ENCODE measurements at regions not wholly inside any gene's neighbourhood (a gene's known extent, or its start where the extent isn't known, plus 50 kb on each side); places are given as distances from the start of the nearest gene placed in this dataset.

- no peak for DNase-seq (ENCODE audit: low read depth)
Observed at GRCh38 chr15:87349181-87349580, 907.4 kb downstream of the NTRK3 start.

- DNase-seq (ENCODE audit: low read depth): no peak
Observed at GRCh38 chr15:87348746-87349145, 907.8 kb downstream of the NTRK3 start.

GRCh38 chr15:87347806-87348515, 908.6 kb downstream of the NTRK3 start:
- no peak for DNase-seq (ENCODE audit: low read depth)

GRCh38 chr15:87345961-87346360, 910.6 kb downstream of the NTRK3 start:
- no peak for DNase-seq (ENCODE audit: low read depth)

GRCh38 chr15:87343966-87344365, 912.6 kb downstream of the NTRK3 start:
- no peak for DNase-seq (ENCODE audit: low read depth)

- DNase-seq (ENCODE audit: low read depth): no peak
Observed at GRCh38 chr15:87340370-87340769, 916.2 kb downstream of the NTRK3 start.

GRCh38 chr15:87326269-87326668, 930.3 kb downstream of the NTRK3 start:
- no peak for DNase-seq (ENCODE audit: low read depth)

- no peak for DNase-seq (ENCODE audit: low read depth)
Observed at GRCh38 chr15:87322870-87323269, 933.7 kb downstream of the NTRK3 start.

- DNase-seq (ENCODE audit: low read depth): no peak
Observed at GRCh38 chr15:87322265-87322664, 934.3 kb downstream of the NTRK3 start.

- DNase-seq (ENCODE audit: low read depth): no peak
Observed at GRCh38 chr15:87317900-87318299, 938.6 kb downstream of the NTRK3 start.

- DNase-seq (ENCODE audit: low read depth): no peak
Observed at GRCh38 chr15:87312221-87312620, 944.3 kb downstream of the NTRK3 start.

GRCh38 chr15:87300146-87300545, 956.4 kb downstream of the NTRK3 start:
- DNase-seq (ENCODE audit: low read depth): no peak

- DNase-seq (ENCODE audit: low read depth): no peak
Observed at GRCh38 chr15:87294854-87295253, 961.7 kb downstream of the NTRK3 start.

GRCh38 chr15:87293031-87293430, 963.5 kb downstream of the NTRK3 start:
- no peak for DNase-seq (ENCODE audit: low read depth)

GRCh38 chr15:87287156-87287555, 969.4 kb downstream of the NTRK3 start:
- DNase-seq (ENCODE audit: low read depth): no peak

- no peak for DNase-seq (ENCODE audit: low read depth)
Observed at GRCh38 chr15:87269566-87269965, 987.0 kb downstream of the NTRK3 start.

- no peak for DNase-seq (ENCODE audit: low read depth)
Observed at GRCh38 chr15:87268675-87269074, 987.9 kb downstream of the NTRK3 start.

- no peak for DNase-seq (ENCODE audit: low read depth)
Observed at GRCh38 chr15:87267798-87268197, 988.7 kb downstream of the NTRK3 start.

- no peak for DNase-seq (ENCODE audit: low read depth)
Observed at GRCh38 chr15:87263871-87264270, 992.7 kb downstream of the NTRK3 start.

- no peak for DNase-seq (ENCODE audit: low read depth)
Observed at GRCh38 chr15:87263296-87263695, 993.2 kb downstream of the NTRK3 start.

GRCh38 chr15:87245592-87245991, 1010.9 kb downstream of the NTRK3 start:
- DNase-seq (ENCODE audit: low read depth): no peak

- no peak for DNase-seq (ENCODE audit: low read depth)
Observed at GRCh38 chr15:87243474-87243873, 1013.1 kb downstream of the NTRK3 start.

- DNase-seq (ENCODE audit: low read depth): no peak
Observed at GRCh38 chr15:87239582-87240230, 1016.8 kb downstream of the NTRK3 start.

Measured in CMK (cell line).